H1 (cell line): ENCODE measurements at regions not wholly inside any gene's neighbourhood (a gene's known extent, or its start where the extent isn't known, plus 50 kb on each side); places are given as distances from the start of the nearest gene placed in this dataset.

ENCODE experiments used
- ASH2L ChIP-seq: fragments of 200-600, 300-600 bp; sonication (generic); IDR thresholded peaks from one replicate; pipeline ENCODE4 v1.7.1; 2017; ENCODE audit warnings: low read length
- CEBPB ChIP-seq: IDR thresholded peaks from 2 replicates; pipeline ENCODE4 v1.6.1; 2012; ENCODE audit warnings: low read depth, low read length
- CREB1 ChIP-seq: IDR thresholded peaks from 2 replicates; pipeline ENCODE4 v1.6.1; 2012; ENCODE audit warnings: inconsistent platforms
- EP300 ChIP-seq, 2 experiments: IDR thresholded peaks; 1 replicate in 1 of 2; 2 replicates in 1 of 2; pipeline ENCODE4 v1.6.1; 2011 to 2012; ENCODE audit warnings: low read depth in 2 of 2, low read length in 2 of 2, mild to moderate bottlenecking in 2 of 2, borderline replicate concordance in 1 of 2, inconsistent platforms in 1 of 2, moderate library complexity in 1 of 2
- HDAC2 ChIP-seq, 2 experiments: fragments of 300-600 bp in 1 of 2; sonication (generic) in 1 of 2; IDR thresholded peaks; 2 replicates each; pipeline ENCODE4 v1.6.1; 2011 to 2012; ENCODE audit warnings: low read depth in 2 of 2, low read length in 2 of 2, mild to moderate bottlenecking in 2 of 2, moderate library complexity in 2 of 2, borderline replicate concordance in 1 of 2, inconsistent platforms in 1 of 2
- PHF8 ChIP-seq: fragments of 200-600 bp; sonication (generic); conservative IDR thresholded peaks from 2 replicates; pipeline ENCODE4 v1.7.1; 2012; ENCODE audit warnings: low read depth, mild to moderate bottlenecking, inconsistent platforms, low read length, moderate library complexity
- SIN3A ChIP-seq, 2 experiments: IDR thresholded peaks in 1 of 2; conservative IDR thresholded peaks in 1 of 2; 2 replicates each; pipeline ENCODE4 v1.6.1; 2011 to 2012; ENCODE audit warnings: low read length in 2 of 2, improper control_type of control experiment in 1 of 2, low read depth in 1 of 2, mild to moderate bottlenecking in 1 of 2
- YY1 ChIP-seq: IDR thresholded peaks from 2 replicates; pipeline ENCODE4 v1.6.1; 2011; ENCODE audit warnings: low read depth, mild to moderate bottlenecking, low read length

DNA sequence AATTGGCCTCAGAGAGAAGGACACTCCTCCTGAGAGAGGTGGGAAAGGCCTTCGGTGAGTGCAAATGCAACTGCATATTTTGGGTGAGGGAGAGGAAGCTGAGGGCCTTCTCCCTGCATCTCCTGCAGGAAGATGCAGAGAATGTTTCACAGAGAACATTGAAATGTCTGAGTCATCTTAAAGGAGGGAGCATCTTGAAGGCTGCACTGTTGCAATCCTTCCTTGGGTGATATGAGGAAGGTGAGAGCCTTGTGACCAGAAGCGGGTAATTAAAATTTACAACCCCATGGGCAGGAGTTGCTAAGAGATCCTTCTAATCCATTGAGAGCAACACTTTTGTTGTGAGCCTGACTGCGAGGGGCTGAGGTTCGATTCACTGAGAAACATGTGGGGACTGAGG lies 375.7 kb upstream of the MARCKS start (continued):
- no peak for TF ChIP-seq HDAC2 (IDR thresholded peaks at IDR 0.05; ENCODE audit: borderline replicate concordance in 1 of 2, low read depth in 2 of 2, low read length in 2 of 2)
- no peak for TF ChIP-seq ASH2L
- no peak for TF ChIP-seq CREB1
- TF ChIP-seq PHF8: no peak
- TF ChIP-seq CEBPB: no peak
- TF ChIP-seq EP300 (IDR thresholded peaks at IDR 0.05; ENCODE audit: borderline replicate concordance in 1 of 2, low read depth in 2 of 2, low read length in 2 of 2): no peak
- no peak for TF ChIP-seq SIN3A (conservative IDR thresholded peaks at IDR 0.05 in 1 of 2, IDR thresholded peaks at IDR 0.05 in 1 of 2; ENCODE audit: low read depth in 1 of 2, low read length in 2 of 2)
- TF ChIP-seq YY1: no peak
